ENCODE measurements at regions not wholly inside any gene's neighbourhood (a gene's known extent, or its start where the extent isn't known, plus 50 kb on each side); places are given as distances from the start of the nearest gene placed in this dataset.

DNA sequence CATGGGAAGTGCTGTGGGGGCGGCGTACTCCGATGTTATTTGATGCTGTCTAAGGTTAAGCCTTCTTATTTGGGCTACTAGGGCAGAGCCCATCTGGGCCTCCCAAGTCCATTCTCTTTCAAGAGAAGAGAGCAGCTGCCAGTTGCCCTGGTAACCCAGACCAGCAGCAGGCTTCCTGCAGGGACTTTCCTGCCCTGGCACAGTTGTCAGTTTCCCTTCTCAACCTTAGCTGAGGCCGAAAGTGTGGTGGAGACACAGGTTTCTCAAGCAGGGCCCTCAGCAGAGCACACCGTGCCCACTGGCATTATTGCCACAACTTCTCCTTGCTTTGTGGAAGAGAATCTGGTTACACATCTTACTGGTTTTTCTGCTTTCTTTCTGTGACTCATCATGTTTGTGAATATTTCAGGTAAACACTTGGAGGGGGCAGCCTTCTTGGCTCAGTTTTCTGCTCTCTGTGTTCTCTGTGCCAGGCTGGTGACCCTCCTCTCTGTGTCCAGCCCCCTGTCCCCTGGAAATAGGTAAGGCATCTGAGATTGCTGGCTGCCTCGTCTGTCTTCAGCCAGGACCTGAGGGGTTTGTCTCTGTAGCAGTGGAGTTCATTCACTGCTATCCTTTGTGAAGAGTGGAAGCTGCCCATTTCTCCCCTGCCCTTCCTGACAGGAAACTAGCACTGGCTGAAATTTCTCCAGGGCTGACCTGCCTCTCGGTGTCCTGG is 111.0 kb downstream of the B3GNT2 start:
- no peak overlapping the region for H3K4me3 ChIP-seq (replicated peaks; ENCODE audit: low read depth, low read length)
- DNase-seq (ENCODE audit: low read depth) = peak; percentile 48
- TF ChIP-seq, protein P1, sequence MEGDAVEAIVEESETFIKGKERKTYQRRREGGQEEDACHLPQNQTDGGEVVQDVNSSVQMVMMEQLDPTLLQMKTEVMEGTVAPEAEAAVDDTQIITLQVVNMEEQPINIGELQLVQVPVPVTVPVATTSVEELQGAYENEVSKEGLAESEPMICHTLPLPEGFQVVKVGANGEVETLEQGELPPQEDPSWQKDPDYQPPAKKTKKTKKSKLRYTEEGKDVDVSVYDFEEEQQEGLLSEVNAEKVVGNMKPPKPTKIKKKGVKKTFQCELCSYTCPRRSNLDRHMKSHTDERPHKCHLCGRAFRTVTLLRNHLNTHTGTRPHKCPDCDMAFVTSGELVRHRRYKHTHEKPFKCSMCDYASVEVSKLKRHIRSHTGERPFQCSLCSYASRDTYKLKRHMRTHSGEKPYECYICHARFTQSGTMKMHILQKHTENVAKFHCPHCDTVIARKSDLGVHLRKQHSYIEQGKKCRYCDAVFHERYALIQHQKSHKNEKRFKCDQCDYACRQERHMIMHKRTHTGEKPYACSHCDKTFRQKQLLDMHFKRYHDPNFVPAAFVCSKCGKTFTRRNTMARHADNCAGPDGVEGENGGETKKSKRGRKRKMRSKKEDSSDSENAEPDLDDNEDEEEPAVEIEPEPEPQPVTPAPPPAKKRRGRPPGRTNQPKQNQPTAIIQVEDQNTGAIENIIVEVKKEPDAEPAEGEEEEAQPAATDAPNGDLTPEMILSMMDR (IDR thresholded peaks at IDR 0.05; ENCODE audit: low read length, missing control alignments) = no peak

GRCh38 chr2:62305421-62306176 is 109.7 kb downstream of the B3GNT2 start:
- no peak for DNase-seq (ENCODE audit: low read depth)
- no peak overlapping the region for H3K4me3 ChIP-seq (replicated peaks; ENCODE audit: low read depth, low read length)
- TF ChIP-seq, protein P1 (IDR thresholded peaks at IDR 0.05; ENCODE audit: low read length, missing control alignments) = no peak

DNA sequence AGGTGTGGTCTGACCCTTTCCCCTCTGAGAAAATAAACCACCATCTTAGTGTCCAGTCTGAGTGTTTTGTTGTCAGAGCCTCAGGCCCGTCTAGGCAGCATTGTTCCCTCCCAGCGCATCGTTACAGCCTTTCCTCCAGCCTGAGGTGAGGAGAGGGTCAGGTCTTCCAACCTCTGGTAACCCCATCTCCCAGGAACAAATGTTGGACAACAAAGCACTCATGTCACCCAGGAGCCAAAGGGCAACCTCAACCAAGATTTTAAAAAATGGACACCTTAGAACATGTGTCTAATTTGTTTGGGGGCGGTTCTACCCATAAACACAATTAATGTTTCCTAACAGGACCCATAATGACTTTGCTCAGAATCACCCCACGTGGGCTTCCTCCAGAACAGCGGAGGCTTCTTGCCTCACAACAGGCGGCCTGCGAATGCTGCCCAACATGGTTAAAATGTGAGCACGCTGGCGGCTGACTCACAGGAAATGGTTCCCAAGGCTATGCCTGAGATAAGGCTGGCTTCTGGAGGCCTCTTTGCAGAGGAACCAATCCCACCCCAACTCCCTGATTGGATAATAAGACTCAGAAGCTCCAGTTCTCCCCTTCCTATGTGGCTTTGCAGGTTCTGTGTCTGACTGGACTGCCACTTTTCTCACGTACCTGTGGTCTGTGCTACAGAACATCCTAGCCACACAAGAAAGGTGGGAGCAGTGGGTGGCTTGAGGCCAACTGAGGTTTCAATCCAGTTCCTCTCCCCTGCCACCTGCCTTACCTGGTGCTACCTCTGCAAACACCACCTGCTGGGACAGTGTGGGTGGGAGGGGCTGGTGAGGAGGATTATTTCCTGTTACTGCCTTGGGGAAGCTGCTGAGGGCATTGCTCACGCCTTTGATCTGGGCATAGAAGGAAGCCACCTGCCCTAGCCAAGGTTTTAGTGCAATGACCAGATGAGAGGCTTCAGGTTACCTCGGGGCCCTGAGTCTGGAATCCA is 108.8 kb downstream of the B3GNT2 start:
- H3K4me3 ChIP-seq (replicated peaks; ENCODE audit: low read depth, low read length) = no peak overlapping the region
- TF ChIP-seq, protein P1 (IDR thresholded peaks at IDR 0.05; ENCODE audit: low read length, missing control alignments) = no peak
- DNase-seq (ENCODE audit: low read depth) = peak; percentile 97

GRCh38 chr2:62303788-62304187 is 107.9 kb downstream of the B3GNT2 start:
- TF ChIP-seq, protein P1 (IDR thresholded peaks at IDR 0.05; ENCODE audit: low read length, missing control alignments) = no peak
- DNase-seq (ENCODE audit: low read depth) = no peak
- no peak overlapping the region for H3K4me3 ChIP-seq (replicated peaks; ENCODE audit: low read depth, low read length)

DNA sequence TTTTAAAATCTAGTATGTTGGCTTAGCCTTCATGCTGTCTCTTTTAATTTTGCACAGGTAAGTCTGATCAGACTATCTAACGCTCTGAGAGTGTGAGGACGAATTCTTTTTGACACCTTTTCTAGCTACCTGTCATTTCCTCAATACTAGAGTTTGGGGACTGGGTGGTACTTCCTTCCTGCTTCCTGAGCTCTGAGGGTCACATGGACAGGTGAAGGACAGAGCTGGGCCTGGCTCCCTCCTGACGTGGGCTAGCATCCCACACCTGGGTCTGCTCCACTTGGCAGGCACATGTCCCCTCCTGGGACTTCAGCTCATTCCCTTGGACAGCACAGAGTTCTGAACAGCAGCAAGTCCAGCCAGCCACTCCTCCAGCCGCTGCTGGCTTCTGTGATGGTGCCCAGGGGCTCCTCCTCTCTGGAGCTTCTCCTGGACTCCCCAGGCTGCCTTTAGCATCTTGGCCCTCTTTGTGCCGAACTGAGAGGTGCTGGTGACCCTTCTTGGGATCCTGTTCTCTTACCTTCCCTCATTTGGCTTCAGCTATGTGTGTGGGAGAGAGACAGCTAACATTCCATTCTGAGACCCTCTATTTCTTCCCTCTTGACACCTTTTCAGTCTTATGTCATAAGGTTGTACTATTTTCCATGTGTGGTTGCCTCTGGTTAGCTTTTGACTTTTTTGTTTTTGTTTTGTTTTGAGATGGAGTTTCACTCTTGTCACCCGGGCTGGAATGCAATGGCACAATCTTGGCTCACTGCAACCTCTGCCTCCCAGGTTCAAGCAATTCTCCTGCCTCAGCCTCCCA is 106.9 kb downstream of the B3GNT2 start:
- DNase-seq (ENCODE audit: low read depth) = no peak
- H3K4me3 ChIP-seq (replicated peaks; ENCODE audit: low read depth, low read length) = no peak overlapping the region
- TF ChIP-seq, protein P1 (IDR thresholded peaks at IDR 0.05; ENCODE audit: low read length, missing control alignments) = no peak

GRCh38 chr2:62300925-62301324 is 105.0 kb downstream of the B3GNT2 start:
- no peak overlapping the region for H3K4me3 ChIP-seq (replicated peaks; ENCODE audit: low read depth, low read length)
- TF ChIP-seq, protein P1 (IDR thresholded peaks at IDR 0.05; ENCODE audit: low read length, missing control alignments) = no peak
- DNase-seq (ENCODE audit: low read depth) = no peak
